GM12874 (cell line): ENCODE measurements at regions not wholly inside any gene's neighbourhood (a gene's known extent, or its start where the extent isn't known, plus 50 kb on each side); places are given as distances from the start of the nearest gene placed in this dataset.

ENCODE experiments used
- CTCF ChIP-seq: IDR thresholded peaks from 2 replicates; pipeline ENCODE4 v1.5.1; 2011; ENCODE audit warnings: low read depth, mild to moderate bottlenecking, control low read depth, low read length, moderate library complexity; ENCODE audit not compliant: insufficient read depth

- no peak for TF ChIP-seq CTCF
These were observed 226.9 kb downstream of the TMEM38B start for GRCh38 chr9:105921057-105921726.

- TF ChIP-seq CTCF, result no peak
These were observed 234.1 kb downstream of the TMEM38B start for GRCh38 chr9:105928416-105928815.

- no peak for TF ChIP-seq CTCF
These were observed 235.8 kb downstream of the TMEM38B start for GRCh38 chr9:105930011-105930627.

GRCh38 chr9:105932276-105932675 lies 237.9 kb downstream of the TMEM38B start:
- TF ChIP-seq CTCF, result no peak

GRCh38 chr9:105950448-105950847 lies 256.1 kb downstream of the TMEM38B start:
- no peak for TF ChIP-seq CTCF

GRCh38 chr9:105950894-105951293 lies 256.6 kb downstream of the TMEM38B start:
- TF ChIP-seq CTCF, result no peak

GRCh38 chr9:105954517-105954916 lies 260.2 kb downstream of the TMEM38B start:
- no peak for TF ChIP-seq CTCF
